Endothelial cell (in vitro differentiated cells): ENCODE measurements at regions not wholly inside any gene's neighbourhood (a gene's known extent, or its start where the extent isn't known, plus 50 kb on each side); places are given as distances from the start of the nearest gene placed in this dataset.

Source experiments
- DNase-seq: peaks from one replicate; pipeline ENCODE4 v3.0.0; 2021; ENCODE audit warnings: low spot score
- H3K27ac Mint-ChIP-seq: one replicate; pipeline ENCODE4 v1.8.0; 2021; ENCODE audit warnings: mixed read lengths, inconsistent platforms; ENCODE audit not compliant: unreplicated experiment
- H3K27me3 Mint-ChIP-seq: one replicate; pipeline ENCODE4 v1.8.0; 2021; ENCODE audit warnings: mild to moderate bottlenecking, moderate library complexity, mixed read lengths, inconsistent platforms; ENCODE audit not compliant: unreplicated experiment
- H3K36me3 Mint-ChIP-seq: one replicate; pipeline ENCODE4 v1.8.0; 2021; ENCODE audit warnings: mild to moderate bottlenecking, low read depth, mixed read lengths, inconsistent platforms; ENCODE audit not compliant: unreplicated experiment
- H3K4me1 Mint-ChIP-seq: one replicate; pipeline ENCODE4 v1.8.0; 2021; ENCODE audit warnings: mild to moderate bottlenecking, mixed read lengths, inconsistent platforms; ENCODE audit not compliant: unreplicated experiment
- H3K4me3 Mint-ChIP-seq: one replicate; pipeline ENCODE4 v1.8.0; 2021; ENCODE audit warnings: mild to moderate bottlenecking, mixed read lengths, inconsistent platforms; ENCODE audit not compliant: unreplicated experiment
- H3K9me3 Mint-ChIP-seq: one replicate; pipeline ENCODE4 v1.8.0; 2021; ENCODE audit warnings: mixed read lengths, inconsistent platforms; ENCODE audit not compliant: unreplicated experiment
- TF ChIP-seq, protein P1 (sequence below): fragments of 200-600 bp; sonication (generic); IDR thresholded peaks from one replicate; pipeline ENCODE4 v1.5.0; 2021; ENCODE audit warnings: antibody characterized with exemption; ENCODE audit not compliant: unreplicated experiment

DNA sequence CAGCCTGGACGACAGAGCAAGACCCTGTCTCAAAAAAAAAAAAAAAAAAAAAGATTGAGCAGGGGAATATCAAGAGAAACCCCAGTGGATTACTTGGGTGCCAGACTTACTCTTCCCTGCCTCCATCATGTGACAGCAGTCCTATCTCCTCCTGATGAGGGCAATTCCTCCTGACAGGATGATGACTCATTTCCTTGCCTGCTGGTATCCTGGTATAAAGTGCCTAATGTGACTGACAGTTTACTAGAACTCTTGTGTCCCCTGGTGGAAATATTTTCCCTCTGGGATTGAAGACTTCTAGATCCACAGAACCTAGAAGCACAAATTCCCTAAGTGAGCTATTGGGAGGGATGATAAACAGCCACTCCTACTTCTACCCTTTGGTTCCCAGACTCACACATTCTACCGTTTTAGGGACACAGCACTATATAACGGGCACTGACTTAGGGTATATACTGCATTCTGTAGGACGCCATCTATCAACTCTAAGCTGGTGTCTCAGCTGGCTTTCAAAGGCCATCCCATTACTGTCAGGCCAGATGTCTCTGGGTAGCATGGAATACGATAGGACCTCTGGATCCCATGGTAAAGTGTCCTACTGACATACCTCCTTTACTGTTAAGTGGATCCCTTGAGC is 114.6 kb upstream of the MED13 start:
- H3K27me3 Mint-ChIP-seq = peaks cover 1% of the 10 kb centered on the region
- no peak overlapping the region for H3K4me3 Mint-ChIP-seq
- peaks cover 4% of the 10 kb centered on the region for H3K9me3 Mint-ChIP-seq
- no peaks in the 10 kb centered on the region for H3K36me3 Mint-ChIP-seq
- no peak for DNase-seq
- no peak overlapping the region for H3K27ac Mint-ChIP-seq
- TF ChIP-seq, protein P1, sequence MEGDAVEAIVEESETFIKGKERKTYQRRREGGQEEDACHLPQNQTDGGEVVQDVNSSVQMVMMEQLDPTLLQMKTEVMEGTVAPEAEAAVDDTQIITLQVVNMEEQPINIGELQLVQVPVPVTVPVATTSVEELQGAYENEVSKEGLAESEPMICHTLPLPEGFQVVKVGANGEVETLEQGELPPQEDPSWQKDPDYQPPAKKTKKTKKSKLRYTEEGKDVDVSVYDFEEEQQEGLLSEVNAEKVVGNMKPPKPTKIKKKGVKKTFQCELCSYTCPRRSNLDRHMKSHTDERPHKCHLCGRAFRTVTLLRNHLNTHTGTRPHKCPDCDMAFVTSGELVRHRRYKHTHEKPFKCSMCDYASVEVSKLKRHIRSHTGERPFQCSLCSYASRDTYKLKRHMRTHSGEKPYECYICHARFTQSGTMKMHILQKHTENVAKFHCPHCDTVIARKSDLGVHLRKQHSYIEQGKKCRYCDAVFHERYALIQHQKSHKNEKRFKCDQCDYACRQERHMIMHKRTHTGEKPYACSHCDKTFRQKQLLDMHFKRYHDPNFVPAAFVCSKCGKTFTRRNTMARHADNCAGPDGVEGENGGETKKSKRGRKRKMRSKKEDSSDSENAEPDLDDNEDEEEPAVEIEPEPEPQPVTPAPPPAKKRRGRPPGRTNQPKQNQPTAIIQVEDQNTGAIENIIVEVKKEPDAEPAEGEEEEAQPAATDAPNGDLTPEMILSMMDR = no peak
- no peaks in the 10 kb centered on the region for H3K4me1 Mint-ChIP-seq

DNA sequence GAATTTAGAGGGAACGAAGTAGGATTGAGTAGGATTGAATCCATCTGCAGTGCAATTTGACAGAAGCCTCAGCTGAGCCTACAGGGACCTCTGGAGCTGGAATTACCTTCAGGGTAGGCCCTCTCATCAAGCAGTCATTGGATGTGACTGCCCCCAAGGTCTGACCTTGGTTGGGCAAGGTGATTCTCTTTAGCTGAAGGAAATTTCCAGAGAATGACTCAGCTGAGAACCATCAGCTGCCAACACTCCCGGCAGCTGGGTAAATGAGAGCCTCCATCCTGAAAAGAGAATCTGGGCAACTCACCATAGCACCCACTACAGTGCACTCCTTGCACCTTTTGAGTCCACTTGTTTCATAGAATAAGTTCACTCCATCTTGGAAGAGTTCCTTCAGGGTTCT is 113.5 kb upstream of the MED13 start:
- H3K27ac Mint-ChIP-seq = no peak overlapping the region
- H3K4me3 Mint-ChIP-seq = no peak overlapping the region
- no peak for DNase-seq
- no peaks in the 10 kb centered on the region for H3K36me3 Mint-ChIP-seq
- peaks cover 4% of the 10 kb centered on the region for H3K9me3 Mint-ChIP-seq
- H3K4me1 Mint-ChIP-seq = no peaks in the 10 kb centered on the region
- no peaks in the 10 kb centered on the region for H3K27me3 Mint-ChIP-seq
- TF ChIP-seq, protein P1 = no peak

DNA sequence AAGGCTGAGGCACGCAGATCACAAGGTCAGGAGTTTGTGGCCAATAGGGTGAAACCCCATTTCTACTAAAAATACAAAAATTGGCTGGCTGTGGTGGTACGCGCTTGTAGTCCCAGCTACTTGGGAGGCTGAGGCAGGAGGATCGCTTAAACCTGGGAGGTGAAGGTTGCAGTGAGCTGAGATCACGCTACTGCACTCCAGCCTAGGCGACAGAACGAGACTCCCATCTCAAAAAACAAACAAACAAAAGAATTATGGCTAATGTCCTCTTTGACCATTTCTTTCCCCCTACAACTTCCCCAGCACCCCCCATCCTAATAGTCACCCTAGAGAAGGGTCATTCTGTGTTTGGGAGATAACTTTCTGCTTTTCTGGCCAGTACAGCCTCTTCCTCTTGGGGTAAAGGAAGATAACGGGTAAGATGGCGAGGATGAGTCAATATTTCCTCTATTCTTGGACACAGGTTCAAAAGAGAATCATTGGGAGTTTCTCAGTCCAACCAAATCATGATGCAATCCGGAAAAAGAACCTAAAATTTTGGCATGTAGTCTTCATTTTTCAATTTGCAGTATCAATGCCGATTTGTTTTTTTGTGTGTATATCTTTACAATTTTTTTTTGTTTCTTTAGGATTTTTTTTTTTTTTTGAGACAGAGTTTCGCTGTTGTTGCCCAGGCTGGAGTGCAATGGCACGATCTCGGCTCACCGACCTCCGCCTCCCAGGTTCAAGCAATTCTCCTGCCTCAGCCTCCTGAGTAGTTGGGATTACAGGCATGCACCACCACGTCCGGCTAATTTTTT is 107.6 kb upstream of the MED13 start:
- Mint-ChIP-seq H3K36me3 (no peaks in the 10 kb centered on the region), H3K4me3 (no peak overlapping the region), H3K27me3 (no peaks in the 10 kb centered on the region), H3K4me1 (no peaks in the 10 kb centered on the region), H3K27ac (no peak overlapping the region), H3K9me3 (no peaks in the 10 kb centered on the region)
- TF ChIP-seq, protein P1 = no peak
- no peak for DNase-seq

DNA sequence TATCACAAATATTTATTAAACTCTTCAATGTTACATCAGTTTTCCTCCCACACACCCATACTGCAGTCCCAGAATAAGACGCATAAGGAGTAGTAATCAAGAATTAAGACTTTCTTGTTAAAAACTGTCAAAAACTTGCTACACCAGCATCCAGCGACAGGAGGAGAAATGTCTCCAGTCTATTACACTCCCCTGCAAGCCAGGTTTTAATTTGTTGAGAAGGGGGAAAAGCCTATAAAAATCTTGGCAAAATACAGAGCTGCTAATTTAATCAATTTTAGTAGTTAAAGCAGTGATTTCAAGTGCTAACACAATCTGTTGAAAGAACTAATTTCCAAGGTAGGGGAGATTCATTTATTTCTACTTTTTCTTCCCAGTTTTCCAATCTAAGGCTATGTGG is 102.0 kb upstream of the MED13 start:
- H3K27me3 Mint-ChIP-seq = no peaks in the 10 kb centered on the region
- H3K9me3 Mint-ChIP-seq = no peaks in the 10 kb centered on the region
- H3K36me3 Mint-ChIP-seq = no peaks in the 10 kb centered on the region
- TF ChIP-seq, protein P1 = no peak
- DNase-seq = no peak
- no peak overlapping the region for H3K27ac Mint-ChIP-seq
- H3K4me1 Mint-ChIP-seq = no peaks in the 10 kb centered on the region
- no peak overlapping the region for H3K4me3 Mint-ChIP-seq
